ENCODE measurements at regions not wholly inside any gene's neighbourhood (a gene's known extent, or its start where the extent isn't known, plus 50 kb on each side); places are given as distances from the start of the nearest gene placed in this dataset.

- no peak for DNase-seq (ENCODE audit: extremely low spot score)
- H3K4me1 ChIP-seq (ENCODE audit: insufficient read depth): no peaks in the 10 kb centered on the region
- no peaks in the 10 kb centered on the region for H3K36me3 ChIP-seq (ENCODE audit: insufficient read depth)
- no peak overlapping the region for H3K27ac ChIP-seq (ENCODE audit: low read depth)
- no peak overlapping the region for H3K4me3 ChIP-seq (ENCODE audit: low read depth, low read length)
- WGBS: 96% methylated on average over 4 of the region's 4 CpGs
Observed at GRCh38 chr10:78395162-78395561, 361.5 kb downstream of the RPS24 start.

DNA sequence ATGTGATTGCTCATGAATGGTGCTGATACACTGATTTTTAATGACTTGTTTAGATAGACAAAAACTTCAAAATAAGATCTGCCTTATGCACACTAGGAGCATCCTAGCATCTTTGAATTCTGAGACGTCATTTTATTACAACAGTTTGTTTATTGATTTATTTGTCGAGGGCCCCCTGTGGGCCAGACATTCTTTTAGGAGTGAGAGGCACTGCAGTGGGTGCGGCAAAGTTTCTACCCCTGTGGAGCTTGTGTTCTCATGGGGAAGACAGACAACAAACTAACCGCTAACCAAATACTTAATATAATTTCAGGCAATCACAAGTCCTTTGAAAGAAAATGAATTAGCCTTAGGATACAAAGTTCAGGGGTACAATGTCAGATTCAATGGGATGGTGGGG lies 363.1 kb downstream of the RPS24 start:
- WGBS: 78% methylated on average over 4 of the region's 4 CpGs
- Histone ChIP-seq H3K36me3 (ENCODE audit: insufficient read depth) (no peaks in the 10 kb centered on the region), H3K27ac (ENCODE audit: low read depth) (no peak overlapping the region), H3K4me3 (ENCODE audit: low read depth, low read length) (no peak overlapping the region), H3K4me1 (ENCODE audit: insufficient read depth) (no peaks in the 10 kb centered on the region)
- no peak for DNase-seq (ENCODE audit: extremely low spot score)

DNA sequence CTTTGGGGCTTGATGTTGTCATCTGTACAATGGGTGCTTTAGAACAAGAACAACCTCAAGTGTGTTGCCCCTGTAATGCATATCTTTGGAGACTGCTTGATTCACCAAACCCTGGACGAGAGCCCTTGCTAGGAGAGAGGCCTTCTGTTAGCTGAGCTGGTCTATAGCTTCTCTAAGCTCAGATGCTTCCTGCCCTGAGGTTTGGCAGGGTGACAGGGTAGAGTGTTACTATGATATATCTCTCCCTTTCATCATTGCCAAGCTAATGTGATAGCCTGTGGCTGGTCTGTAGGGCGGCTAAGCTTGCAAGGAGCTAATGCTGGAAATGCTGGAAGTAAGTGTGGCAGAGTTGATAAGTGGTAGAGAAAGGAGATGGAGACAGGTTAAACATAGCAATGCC lies 364.1 kb downstream of the RPS24 start:
- WGBS: 69% methylated on average over 2 of the region's 2 CpGs

GRCh38 chr10:78398382-78398781 lies 364.7 kb downstream of the RPS24 start:
- H3K27ac ChIP-seq (ENCODE audit: low read depth): no peak overlapping the region
- no peaks in the 10 kb centered on the region for H3K36me3 ChIP-seq (ENCODE audit: insufficient read depth)
- no peak overlapping the region for H3K4me3 ChIP-seq (ENCODE audit: low read depth, low read length)
- no peak for DNase-seq (ENCODE audit: extremely low spot score)
- 93% methylated on average over 2 of the region's 2 CpGs for WGBS
- no peaks in the 10 kb centered on the region for H3K4me1 ChIP-seq (ENCODE audit: insufficient read depth)

More for the DNA sequence above, 364.1 kb downstream of the RPS24 start:
- H3K36me3 ChIP-seq (ENCODE audit: insufficient read depth): no peaks in the 10 kb centered on the region
- H3K4me3 ChIP-seq (ENCODE audit: low read depth, low read length): no peak overlapping the region
- no peaks in the 10 kb centered on the region for H3K4me1 ChIP-seq (ENCODE audit: insufficient read depth)
- no peak for DNase-seq (ENCODE audit: extremely low spot score)
- no peak overlapping the region for H3K27ac ChIP-seq (ENCODE audit: low read depth)

GRCh38 chr10:78401624-78402367 lies 368.1 kb downstream of the RPS24 start:
- 52% methylated on average over 13 of the region's 13 CpGs for WGBS
- peak; percentile 53 for DNase-seq (ENCODE audit: extremely low spot score)
- H3K27ac ChIP-seq (ENCODE audit: low read depth): no peak overlapping the region
- no peak overlapping the region for H3K4me3 ChIP-seq (ENCODE audit: low read depth, low read length)
- H3K36me3 ChIP-seq (ENCODE audit: insufficient read depth): no peaks in the 10 kb centered on the region
- no peaks in the 10 kb centered on the region for H3K4me1 ChIP-seq (ENCODE audit: insufficient read depth)

DNA sequence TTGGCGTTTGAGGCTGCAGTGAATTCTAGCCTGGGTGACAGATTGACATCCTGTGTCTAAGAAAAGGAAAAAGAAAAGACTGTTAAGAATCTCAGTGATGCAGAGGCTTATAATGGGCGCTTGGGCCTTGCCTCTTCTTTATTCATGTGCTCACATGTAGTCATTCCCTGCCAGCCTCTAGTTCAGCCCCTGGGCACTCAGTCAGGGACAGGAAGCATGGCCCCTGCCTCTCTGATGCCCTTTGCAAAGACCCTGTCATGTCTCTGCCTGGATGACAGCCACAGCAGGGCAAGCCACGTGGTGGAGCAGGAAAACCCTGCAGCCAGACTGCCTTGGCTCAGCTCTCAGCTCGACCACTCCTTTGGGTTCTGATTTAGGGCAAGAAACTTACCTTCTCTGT lies 368.9 kb downstream of the RPS24 start:
- no peak for DNase-seq (ENCODE audit: extremely low spot score)
- Histone ChIP-seq H3K27ac (ENCODE audit: low read depth) (no peak overlapping the region), H3K36me3 (ENCODE audit: insufficient read depth) (no peaks in the 10 kb centered on the region), H3K4me3 (ENCODE audit: low read depth, low read length) (no peak overlapping the region), H3K4me1 (ENCODE audit: insufficient read depth) (no peaks in the 10 kb centered on the region)
- WGBS: 74% methylated on average over 4 of the region's 4 CpGs

DNA sequence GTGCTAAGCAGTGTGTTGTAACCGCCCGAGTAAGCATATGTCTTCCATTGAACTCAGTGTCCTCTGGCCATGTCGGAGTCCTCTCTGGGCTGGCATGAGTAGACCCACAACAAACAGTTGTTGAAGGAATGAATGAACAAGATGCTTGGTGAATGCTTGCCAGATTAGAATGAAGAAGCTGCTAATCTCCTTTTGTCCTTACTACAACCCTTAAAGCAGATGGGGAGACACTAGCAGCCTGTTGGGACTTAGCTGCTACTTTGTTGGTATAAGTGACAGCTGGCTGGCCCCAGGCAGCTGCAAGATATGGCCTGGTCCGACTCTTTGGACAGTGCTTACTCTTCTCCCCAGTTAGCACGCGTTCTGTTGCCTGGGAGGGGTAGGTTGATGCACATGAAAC lies 370.1 kb downstream of the RPS24 start:
- no peaks in the 10 kb centered on the region for H3K36me3 ChIP-seq (ENCODE audit: insufficient read depth)
- no peak for DNase-seq (ENCODE audit: extremely low spot score)
- no peak overlapping the region for H3K4me3 ChIP-seq (ENCODE audit: low read depth, low read length)
- no peaks in the 10 kb centered on the region for H3K4me1 ChIP-seq (ENCODE audit: insufficient read depth)
- H3K27ac ChIP-seq (ENCODE audit: low read depth): no peak overlapping the region
- 95% methylated on average over 6 of the region's 6 CpGs for WGBS

- WGBS: 96% methylated on average over 5 of the region's 5 CpGs
- H3K4me1 ChIP-seq (ENCODE audit: insufficient read depth): no peaks in the 10 kb centered on the region
- no peak overlapping the region for H3K4me3 ChIP-seq (ENCODE audit: low read depth, low read length)
- no peaks in the 10 kb centered on the region for H3K36me3 ChIP-seq (ENCODE audit: insufficient read depth)
- no peak overlapping the region for H3K27ac ChIP-seq (ENCODE audit: low read depth)
- no peak for DNase-seq (ENCODE audit: extremely low spot score)
Observed at GRCh38 chr10:78404296-78404695, 370.6 kb downstream of the RPS24 start.

DNA sequence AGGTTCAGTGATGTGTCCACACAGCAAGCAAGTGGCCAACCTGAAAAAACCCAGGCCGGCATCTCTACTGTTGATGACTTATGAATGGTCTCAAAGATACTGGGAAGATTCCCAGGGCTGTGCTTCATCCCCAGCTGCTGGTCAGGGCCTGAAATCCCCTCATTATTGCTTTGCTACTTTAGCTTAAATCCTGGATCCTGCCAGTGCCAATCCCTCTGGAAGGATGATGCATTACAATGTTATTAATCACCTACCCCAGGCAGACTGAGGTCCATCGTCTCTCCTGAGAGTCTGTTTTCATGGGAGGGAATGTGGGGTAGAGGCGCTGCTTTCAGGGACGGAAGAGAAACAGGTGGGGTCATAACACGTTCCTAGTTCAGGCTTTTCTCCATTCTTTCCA lies 371.6 kb downstream of the RPS24 start:
- Histone ChIP-seq H3K4me1 (ENCODE audit: insufficient read depth) (no peaks in the 10 kb centered on the region), H3K36me3 (ENCODE audit: insufficient read depth) (no peaks in the 10 kb centered on the region), H3K4me3 (ENCODE audit: low read depth, low read length) (no peak overlapping the region), H3K27ac (ENCODE audit: low read depth) (no peak overlapping the region)
- DNase-seq (ENCODE audit: extremely low spot score): no peak
- 71% methylated on average over 5 of the region's 5 CpGs for WGBS

DNA sequence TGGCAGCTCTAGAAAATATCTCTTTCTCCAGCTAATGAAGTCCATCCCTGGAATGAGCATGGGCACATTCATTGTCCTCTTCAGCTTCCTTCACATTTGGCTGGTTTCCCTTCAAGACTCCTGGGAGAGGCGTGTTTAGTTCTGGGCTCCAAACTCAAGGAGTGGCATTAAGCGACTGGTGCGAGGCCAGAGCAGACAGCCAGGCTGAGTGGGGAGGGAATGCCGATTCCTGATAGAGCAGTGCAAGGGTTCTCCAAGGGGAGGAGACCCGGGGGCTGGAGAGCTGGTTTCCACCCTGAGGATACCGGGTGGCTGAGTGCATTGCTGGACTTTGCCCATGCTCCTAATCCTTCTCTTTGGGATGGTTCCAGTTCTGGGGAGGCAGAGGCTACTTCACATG lies 372.1 kb downstream of the RPS24 start:
- Histone ChIP-seq H3K36me3 (ENCODE audit: insufficient read depth) (no peaks in the 10 kb centered on the region), H3K4me1 (ENCODE audit: insufficient read depth) (no peaks in the 10 kb centered on the region), H3K27ac (ENCODE audit: low read depth) (no peak overlapping the region), H3K4me3 (ENCODE audit: low read depth, low read length) (no peak overlapping the region)
- DNase-seq (ENCODE audit: extremely low spot score): no peak
- WGBS: 48% methylated on average over 6 of the region's 6 CpGs

DNA sequence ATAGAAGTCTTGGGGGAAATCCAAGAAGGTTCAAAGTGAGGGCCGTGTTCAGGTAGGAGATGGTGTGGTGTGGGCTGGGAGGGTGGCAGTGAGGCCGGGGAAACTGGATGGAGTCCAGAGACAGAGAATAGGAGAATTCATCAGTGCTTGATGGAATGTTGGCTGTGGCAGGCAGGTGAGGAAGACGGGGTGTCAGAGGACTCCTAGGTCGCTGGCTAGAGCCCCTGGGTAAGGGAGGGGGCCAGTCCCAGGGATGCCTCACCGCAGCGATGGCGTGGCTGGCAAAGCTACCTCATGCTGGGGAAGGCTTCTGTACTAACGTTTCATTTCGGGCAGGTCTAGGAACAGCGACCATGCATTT lies 373.0 kb downstream of the RPS24 start:
- 15% methylated on average over 10 of the region's 10 CpGs for WGBS
- no peak overlapping the region for H3K27ac ChIP-seq (ENCODE audit: low read depth)
- no peaks in the 10 kb centered on the region for H3K4me1 ChIP-seq (ENCODE audit: insufficient read depth)
- no peak for DNase-seq (ENCODE audit: extremely low spot score)
- peak overlapping the region; percentile 18 for H3K4me3 ChIP-seq (ENCODE audit: low read depth, low read length)
- H3K36me3 ChIP-seq (ENCODE audit: insufficient read depth): no peaks in the 10 kb centered on the region

DNA sequence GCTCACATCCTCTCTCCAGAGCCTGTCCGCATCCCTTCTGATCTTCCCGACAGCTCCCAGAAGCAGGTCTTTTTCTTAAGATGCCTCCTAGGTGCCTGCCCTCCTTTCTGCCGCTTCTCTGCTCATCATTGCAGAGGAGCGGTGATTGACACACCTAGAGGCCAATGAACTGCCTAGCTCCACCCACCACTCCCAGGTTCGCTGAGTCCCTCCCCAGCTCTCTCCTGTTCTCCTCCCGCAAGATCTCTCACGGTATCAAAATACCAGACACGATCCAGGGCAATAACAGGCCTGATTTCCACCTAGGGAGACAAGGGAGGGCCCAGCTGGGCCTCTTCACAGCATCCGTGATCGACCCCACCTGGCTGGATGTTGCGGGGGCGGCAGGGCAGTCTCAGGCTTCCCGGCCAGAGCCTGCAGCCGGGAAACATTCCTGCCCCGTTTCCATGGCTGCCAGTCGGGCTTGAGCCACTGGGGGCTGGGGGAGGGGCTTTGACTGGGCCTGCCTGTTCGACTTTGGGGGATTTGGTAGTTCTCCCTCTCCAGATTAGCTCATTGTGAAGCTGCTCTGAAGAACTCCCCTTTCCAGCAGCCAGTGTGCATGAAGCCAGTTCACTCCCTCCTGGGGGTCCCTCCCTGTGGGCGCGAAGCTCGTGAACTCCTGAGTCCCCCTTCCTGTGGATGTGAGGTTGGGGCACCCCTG lies 373.5 kb downstream of the RPS24 start:
- H3K4me3 ChIP-seq (ENCODE audit: low read depth, low read length): peak overlapping the region; percentile 18
- 14% methylated on average over 20 of the region's 20 CpGs for WGBS

DNA sequence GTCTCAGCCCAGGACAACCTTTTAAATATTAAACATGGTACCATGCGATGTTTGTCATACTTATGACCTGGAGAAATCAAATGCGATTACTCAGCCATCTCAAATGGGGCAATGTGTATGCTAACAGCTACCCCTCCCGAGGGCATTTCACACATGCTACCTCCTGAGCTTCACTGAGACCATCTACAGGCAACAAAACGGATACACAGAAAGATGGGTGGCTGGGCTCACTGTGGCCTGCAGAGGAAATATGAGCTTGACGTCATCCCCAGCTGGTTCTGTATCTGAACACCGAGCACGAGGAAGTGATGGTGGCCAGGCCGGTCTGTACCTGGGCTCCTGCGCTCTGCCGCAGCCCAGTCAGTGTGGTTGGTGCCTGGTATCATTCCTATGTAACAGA lies 374.3 kb downstream of the RPS24 start:
- no peak for DNase-seq (ENCODE audit: extremely low spot score)
- 93% methylated on average over 10 of the region's 10 CpGs for WGBS
- H3K27ac ChIP-seq (ENCODE audit: low read depth): no peak overlapping the region

More for the DNA sequence above, 373.5 kb downstream of the RPS24 start:
- Histone ChIP-seq H3K36me3 (ENCODE audit: insufficient read depth) (no peaks in the 10 kb centered on the region), H3K4me1 (ENCODE audit: insufficient read depth) (no peaks in the 10 kb centered on the region), H3K27ac (ENCODE audit: low read depth) (no peak overlapping the region)
- DNase-seq (ENCODE audit: extremely low spot score): peak; percentile 93

GRCh38 chr10:78408671-78409472 lies 375.2 kb downstream of the RPS24 start:
- H3K36me3 ChIP-seq (ENCODE audit: insufficient read depth): no peaks in the 10 kb centered on the region
- H3K4me1 ChIP-seq (ENCODE audit: insufficient read depth): no peaks in the 10 kb centered on the region
- no peak for DNase-seq (ENCODE audit: extremely low spot score)
- WGBS: 63% methylated on average over 12 of the region's 12 CpGs
- no peak overlapping the region for H3K27ac ChIP-seq (ENCODE audit: low read depth)
- no peak overlapping the region for H3K4me3 ChIP-seq (ENCODE audit: low read depth, low read length)

More for the DNA sequence above, 374.3 kb downstream of the RPS24 start:
- no peaks in the 10 kb centered on the region for H3K36me3 ChIP-seq (ENCODE audit: insufficient read depth)
- H3K4me3 ChIP-seq (ENCODE audit: low read depth, low read length): no peak overlapping the region
- H3K4me1 ChIP-seq (ENCODE audit: insufficient read depth): no peaks in the 10 kb centered on the region
